Cardiac fibroblast (primary cell): ENCODE measurements at regions not wholly inside any gene's neighbourhood (a gene's known extent, or its start where the extent isn't known, plus 50 kb on each side); places are given as distances from the start of the nearest gene placed in this dataset.

Source experiments
- DNase-seq, 2 donors: peaks; one replicate each; pipeline versions ENCODE4 v3.0.0 to v3.0.0-alpha.2; 2010; ENCODE audit warnings: low read depth in 2 of 2
- H3K4me3 ChIP-seq, 2 donors: replicated peaks in 1 of 2; 1 replicate in 1 of 2; 2 replicates in 1 of 2; pipeline ENCODE4 v1.5.1; 2011; ENCODE audit warnings: low read depth in 2 of 2, low read length in 2 of 2, mild to moderate bottlenecking in 2 of 2, moderate library complexity in 1 of 2
- TF ChIP-seq, protein P1 (sequence below): IDR thresholded peaks from one replicate; pipeline ENCODE4 v1.5.1; 2011; ENCODE audit warnings: low read depth, mild to moderate bottlenecking, low read length, inconsistent platforms

DNA sequence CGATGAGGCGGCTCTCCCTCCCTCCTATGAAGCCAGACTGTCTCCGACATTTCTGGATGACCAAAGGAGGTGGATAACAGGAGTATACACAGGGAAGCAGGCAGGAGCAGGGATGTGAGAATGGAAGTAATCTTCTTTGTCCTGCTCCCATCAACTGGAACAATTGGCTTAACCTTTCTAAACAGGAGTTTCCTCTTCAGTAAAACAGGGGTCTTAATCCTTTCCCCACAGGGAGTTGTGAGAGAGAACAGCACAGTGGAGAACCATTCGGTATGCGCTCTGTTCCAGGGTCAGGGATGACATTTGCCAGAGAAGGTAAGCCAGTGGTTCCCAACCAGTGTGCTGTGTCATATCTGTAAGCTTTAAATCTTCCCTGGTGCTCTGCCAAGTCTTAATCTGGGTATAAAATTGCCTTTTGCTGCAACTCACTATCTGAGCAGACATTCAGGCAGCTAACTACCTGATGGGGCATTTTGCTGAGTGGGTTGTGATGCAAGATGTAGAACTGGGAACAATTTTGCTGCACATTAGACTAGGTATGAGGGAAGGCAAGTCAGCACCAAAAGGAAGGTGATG, 294.8 kb upstream of the KIF2A start:
- TF ChIP-seq, protein P1, sequence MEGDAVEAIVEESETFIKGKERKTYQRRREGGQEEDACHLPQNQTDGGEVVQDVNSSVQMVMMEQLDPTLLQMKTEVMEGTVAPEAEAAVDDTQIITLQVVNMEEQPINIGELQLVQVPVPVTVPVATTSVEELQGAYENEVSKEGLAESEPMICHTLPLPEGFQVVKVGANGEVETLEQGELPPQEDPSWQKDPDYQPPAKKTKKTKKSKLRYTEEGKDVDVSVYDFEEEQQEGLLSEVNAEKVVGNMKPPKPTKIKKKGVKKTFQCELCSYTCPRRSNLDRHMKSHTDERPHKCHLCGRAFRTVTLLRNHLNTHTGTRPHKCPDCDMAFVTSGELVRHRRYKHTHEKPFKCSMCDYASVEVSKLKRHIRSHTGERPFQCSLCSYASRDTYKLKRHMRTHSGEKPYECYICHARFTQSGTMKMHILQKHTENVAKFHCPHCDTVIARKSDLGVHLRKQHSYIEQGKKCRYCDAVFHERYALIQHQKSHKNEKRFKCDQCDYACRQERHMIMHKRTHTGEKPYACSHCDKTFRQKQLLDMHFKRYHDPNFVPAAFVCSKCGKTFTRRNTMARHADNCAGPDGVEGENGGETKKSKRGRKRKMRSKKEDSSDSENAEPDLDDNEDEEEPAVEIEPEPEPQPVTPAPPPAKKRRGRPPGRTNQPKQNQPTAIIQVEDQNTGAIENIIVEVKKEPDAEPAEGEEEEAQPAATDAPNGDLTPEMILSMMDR, result no peak
- DNase-seq, result no peak
- no peak overlapping the region for H3K4me3 ChIP-seq

DNA sequence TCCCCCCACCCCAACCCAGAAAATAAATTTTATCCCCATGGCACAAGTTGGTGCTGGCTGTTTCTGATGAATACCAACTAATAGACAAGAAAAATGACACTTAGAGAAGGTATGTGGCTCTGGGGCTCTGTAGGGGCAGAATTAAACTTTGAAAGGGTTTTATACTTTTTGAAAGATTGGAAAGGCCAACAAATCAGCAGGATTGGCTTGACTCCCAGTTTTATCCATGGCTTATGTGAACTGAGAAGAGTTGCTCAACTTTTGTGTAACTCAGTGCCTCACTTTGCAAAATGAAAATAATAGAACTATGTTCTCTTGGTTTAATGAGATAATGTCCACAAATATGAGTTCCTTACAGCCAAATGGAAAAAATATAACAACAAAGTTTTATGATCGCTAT, 288.9 kb upstream of the KIF2A start:
- TF ChIP-seq, protein P1, result no peak
- H3K4me3 ChIP-seq, result no peak overlapping the region
- DNase-seq, result no peak

DNA sequence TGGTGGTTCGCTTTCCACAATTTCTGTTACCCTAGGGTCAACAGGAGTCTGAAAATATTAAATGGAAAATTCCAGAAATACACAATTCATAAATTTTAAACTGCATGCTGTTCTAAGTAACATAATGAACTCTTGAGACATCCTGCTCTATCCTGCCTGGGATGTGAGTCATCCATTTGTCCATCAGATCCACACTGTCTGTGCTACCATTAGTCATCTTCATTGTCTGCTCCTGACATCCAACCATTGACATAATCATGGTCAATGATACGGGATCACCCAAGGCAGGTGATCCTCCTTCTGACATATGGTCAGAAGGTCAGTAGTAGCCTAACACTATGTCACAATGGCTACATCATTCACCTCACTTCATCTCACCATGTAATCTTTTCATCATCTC, 276.7 kb upstream of the KIF2A start:
- TF ChIP-seq, protein P1, result no peak
- no peak overlapping the region for H3K4me3 ChIP-seq
- DNase-seq, result peak in 1 of 2 donors; percentile 22

DNA sequence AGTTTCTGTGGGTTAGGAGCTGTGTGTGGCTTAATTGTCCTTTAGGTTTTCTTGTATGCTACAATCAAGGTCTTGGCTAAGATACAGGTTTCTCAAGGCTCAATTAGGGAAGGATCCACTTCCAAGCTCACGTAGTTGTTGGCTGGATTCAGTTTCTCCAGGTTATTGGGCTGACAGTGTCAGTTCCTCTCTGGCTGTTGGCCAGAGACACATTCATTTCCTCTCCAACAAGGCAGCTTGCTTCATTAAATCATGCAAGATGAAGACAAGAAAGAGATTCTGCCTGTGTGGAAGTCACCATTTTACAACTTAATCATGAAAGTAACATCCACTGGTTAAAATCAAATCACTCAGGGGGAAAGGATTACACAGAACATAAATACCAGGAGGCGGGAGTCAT, 275.7 kb upstream of the KIF2A start:
- TF ChIP-seq, protein P1, result no peak
- no peak for DNase-seq
- no peak overlapping the region for H3K4me3 ChIP-seq

DNA sequence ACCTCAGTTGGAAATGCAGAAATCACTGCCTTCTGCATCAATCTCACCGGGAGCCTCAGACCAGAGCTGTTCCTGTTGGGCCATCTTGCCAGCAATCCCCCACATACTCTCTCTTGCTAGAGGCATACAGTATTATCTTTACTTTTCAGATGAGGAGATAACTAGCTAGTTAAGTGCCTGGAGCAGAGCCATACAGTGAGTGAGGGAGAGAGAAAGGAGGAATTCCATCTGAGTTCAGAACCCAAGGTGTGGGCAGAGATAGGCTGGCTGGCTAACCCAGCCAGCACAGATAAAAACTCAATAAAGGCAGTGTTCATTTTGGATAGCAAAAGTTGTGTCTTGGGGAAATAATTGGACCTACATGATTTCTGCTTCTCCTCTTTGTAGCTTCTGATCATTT, 268.0 kb upstream of the KIF2A start:
- TF ChIP-seq, protein P1, result no peak
- H3K4me3 ChIP-seq, result no peak overlapping the region
- no peak for DNase-seq

DNA sequence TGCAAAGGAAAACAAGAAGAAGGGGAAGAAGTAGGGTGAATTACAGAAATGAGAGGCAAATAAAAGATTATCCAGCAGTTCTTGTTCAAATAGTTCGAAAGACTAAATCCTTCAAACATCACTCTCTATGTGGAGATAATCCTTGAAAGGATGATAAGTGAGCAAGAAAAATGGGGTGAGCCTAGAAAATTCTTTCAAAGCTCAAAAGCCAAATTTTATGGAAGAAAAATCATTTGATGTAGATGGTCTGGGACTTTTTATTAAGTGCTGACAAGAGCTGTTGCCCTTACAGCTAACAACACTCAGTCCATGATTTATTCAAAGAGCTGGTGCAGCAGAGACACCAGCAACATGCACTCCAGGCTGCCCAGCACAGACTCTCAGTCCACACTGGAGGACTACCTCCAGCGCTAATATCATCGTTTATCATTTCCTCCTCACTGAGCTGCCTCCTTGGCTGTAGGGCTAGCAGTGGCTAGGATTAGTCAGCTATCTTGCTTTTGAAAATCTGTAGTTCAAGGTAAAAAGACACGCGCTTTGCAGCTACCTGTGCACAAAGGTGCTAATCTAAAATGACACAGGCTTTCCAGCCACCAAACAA, 264.8 kb upstream of the KIF2A start:
- no peak overlapping the region for H3K4me3 ChIP-seq
- TF ChIP-seq, protein P1, result no peak
- DNase-seq, result no peak

DNA sequence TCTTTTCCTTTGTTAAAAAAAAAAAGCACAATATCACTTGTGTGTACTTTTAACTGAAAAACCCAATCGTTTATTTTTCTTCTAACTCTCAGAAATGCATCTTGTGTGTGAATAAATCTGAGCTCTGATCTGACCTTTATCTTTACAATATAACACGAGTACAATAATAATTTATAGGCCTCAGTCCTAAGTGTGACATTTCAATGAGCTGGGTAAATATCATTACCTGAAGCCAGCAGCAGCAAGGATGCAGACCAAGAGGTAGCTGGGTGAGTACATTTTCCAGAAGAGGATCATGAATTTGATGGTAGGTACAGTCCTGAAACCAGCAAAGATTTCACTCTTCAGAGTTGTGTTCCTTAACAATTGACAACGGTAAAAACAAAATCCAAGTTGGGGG, 264.0 kb upstream of the KIF2A start:
- TF ChIP-seq, protein P1, result no peak
- H3K4me3 ChIP-seq, result no peak overlapping the region
- DNase-seq, result no peak
